ENCODE measurements at regions not wholly inside any gene's neighbourhood (a gene's known extent, or its start where the extent isn't known, plus 50 kb on each side); places are given as distances from the start of the nearest gene placed in this dataset.

DNA sequence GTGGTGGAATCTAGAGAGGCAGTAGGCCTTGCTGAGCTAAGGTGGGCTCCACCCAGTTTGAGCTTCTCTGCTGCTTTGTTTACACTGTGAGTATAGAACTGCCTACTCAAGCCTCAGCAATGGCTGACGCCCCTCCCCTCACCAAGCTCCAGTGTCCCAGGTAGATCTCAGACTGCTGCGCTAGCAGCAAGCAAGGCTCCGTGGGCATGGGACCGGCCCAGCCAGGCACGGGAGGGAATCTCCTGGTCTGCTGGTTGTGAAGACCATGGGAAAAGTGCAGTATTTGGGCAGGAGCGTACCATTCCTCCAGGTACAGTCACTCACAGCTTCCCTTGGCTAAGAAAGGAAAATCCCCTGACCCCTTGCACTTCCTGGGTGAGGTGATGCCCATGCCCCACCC, 407.1 kb downstream of the ZPLD1 start:
- Mint-ChIP-seq H3K4me1 (no peaks in the 10 kb centered on the region), H3K27ac (no peak overlapping the region), H3K9me3 (peaks cover 13% of the 10 kb centered on the region), H3K27me3 (ENCODE audit: low read depth, poor library complexity) (peaks cover 4% of the 10 kb centered on the region), H3K36me3 (ENCODE audit: low read depth) (no peaks in the 10 kb centered on the region), H3K4me3 (no peak overlapping the region)
- TF ChIP-seq, protein P1, sequence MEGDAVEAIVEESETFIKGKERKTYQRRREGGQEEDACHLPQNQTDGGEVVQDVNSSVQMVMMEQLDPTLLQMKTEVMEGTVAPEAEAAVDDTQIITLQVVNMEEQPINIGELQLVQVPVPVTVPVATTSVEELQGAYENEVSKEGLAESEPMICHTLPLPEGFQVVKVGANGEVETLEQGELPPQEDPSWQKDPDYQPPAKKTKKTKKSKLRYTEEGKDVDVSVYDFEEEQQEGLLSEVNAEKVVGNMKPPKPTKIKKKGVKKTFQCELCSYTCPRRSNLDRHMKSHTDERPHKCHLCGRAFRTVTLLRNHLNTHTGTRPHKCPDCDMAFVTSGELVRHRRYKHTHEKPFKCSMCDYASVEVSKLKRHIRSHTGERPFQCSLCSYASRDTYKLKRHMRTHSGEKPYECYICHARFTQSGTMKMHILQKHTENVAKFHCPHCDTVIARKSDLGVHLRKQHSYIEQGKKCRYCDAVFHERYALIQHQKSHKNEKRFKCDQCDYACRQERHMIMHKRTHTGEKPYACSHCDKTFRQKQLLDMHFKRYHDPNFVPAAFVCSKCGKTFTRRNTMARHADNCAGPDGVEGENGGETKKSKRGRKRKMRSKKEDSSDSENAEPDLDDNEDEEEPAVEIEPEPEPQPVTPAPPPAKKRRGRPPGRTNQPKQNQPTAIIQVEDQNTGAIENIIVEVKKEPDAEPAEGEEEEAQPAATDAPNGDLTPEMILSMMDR (IDR thresholded peaks at IDR 0.05), result no peak
- no peak for DNase-seq

DNA sequence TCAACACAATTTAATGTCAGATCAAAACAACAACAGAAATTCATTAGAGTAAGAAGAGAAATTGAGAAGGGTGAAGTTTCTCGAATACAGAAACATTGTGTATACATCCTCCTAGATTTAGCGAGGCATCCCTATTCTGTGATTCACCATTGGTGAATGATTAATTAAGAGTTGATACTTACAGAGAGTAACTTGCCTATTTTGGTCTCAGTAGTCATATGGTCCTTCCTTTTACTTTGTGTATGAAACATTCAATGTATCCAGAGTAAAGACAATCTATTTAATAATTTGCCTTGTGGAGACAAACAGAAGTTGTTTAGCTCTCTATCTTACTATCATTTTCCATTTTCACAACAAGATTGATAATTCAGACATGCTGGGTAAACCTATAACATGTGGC, 432.0 kb downstream of the ZPLD1 start:
- TF ChIP-seq, protein P1 (IDR thresholded peaks at IDR 0.05), result no peak

DNA sequence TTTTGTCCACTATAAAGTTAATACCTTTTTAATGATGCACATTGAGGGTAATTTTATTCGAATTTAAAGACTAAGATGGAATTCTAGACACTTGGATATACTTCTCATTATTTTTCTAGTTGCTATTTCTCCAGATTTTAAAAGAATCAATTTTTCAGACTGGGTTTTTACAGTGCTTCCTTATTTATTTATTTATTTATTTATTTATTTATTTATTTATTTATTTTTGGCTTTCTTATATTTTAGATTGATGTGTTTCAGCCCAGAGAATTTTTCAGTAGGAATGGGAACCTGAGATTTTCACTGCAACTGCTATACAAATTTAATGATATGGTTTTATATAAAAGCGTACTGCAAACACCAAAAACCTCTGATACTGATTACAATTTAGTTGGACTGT, 448.7 kb downstream of the ZPLD1 start:
- TF ChIP-seq, protein P1 (IDR thresholded peaks at IDR 0.05), result no peak

More for the DNA sequence above, 432.0 kb downstream of the ZPLD1 start:
- H3K4me1 Mint-ChIP-seq, result no peaks in the 10 kb centered on the region
- no peaks in the 10 kb centered on the region for H3K36me3 Mint-ChIP-seq (ENCODE audit: low read depth)
- no peak overlapping the region for H3K4me3 Mint-ChIP-seq
- no peaks in the 10 kb centered on the region for H3K9me3 Mint-ChIP-seq
- no peak for DNase-seq
- no peak overlapping the region for H3K27ac Mint-ChIP-seq
- H3K27me3 Mint-ChIP-seq (ENCODE audit: low read depth, poor library complexity), result no peaks in the 10 kb centered on the region

GRCh38 chr3:102885289-102885688, 450.5 kb downstream of the ZPLD1 start:
- Mint-ChIP-seq H3K36me3 (ENCODE audit: low read depth) (no peaks in the 10 kb centered on the region), H3K27ac (no peak overlapping the region), H3K27me3 (ENCODE audit: low read depth, poor library complexity) (no peaks in the 10 kb centered on the region), H3K4me1 (no peaks in the 10 kb centered on the region), H3K9me3 (no peaks in the 10 kb centered on the region), H3K4me3 (no peak overlapping the region)
- no peak for DNase-seq
- TF ChIP-seq, protein P1 (IDR thresholded peaks at IDR 0.05), result no peak

More for the DNA sequence above, 448.7 kb downstream of the ZPLD1 start:
- Mint-ChIP-seq H3K9me3 (no peaks in the 10 kb centered on the region), H3K4me1 (no peaks in the 10 kb centered on the region), H3K27ac (no peak overlapping the region), H3K27me3 (ENCODE audit: low read depth, poor library complexity) (no peaks in the 10 kb centered on the region), H3K36me3 (ENCODE audit: low read depth) (no peaks in the 10 kb centered on the region), H3K4me3 (no peak overlapping the region)
- no peak for DNase-seq

DNA sequence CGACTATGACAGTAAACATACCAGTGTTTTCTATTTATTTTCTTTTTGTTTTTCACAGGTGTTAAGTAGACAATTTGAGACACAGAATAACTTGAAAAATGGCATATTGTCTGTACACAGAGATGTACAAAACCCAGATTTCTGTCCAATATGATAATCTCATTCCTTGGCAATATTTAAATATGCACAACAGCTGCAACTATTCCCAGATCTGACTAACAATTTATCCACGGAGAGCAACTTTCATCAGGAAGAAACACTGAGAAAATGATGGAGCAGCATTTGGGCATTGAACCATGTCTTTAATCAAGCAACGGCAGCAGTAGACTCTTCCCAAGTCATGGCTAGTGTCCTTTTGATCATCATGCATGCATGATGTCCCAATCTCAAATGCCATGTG, 452.6 kb downstream of the ZPLD1 start:
- no peak overlapping the region for H3K27ac Mint-ChIP-seq
- no peaks in the 10 kb centered on the region for H3K27me3 Mint-ChIP-seq (ENCODE audit: low read depth, poor library complexity)
- DNase-seq, result no peak

More for the DNA sequence above, 452.6 kb downstream of the ZPLD1 start:
- H3K4me1 Mint-ChIP-seq, result no peaks in the 10 kb centered on the region
- no peak overlapping the region for H3K4me3 Mint-ChIP-seq
- TF ChIP-seq, protein P1 (IDR thresholded peaks at IDR 0.05), result no peak
- no peaks in the 10 kb centered on the region for H3K9me3 Mint-ChIP-seq
- no peaks in the 10 kb centered on the region for H3K36me3 Mint-ChIP-seq (ENCODE audit: low read depth)
